Motor neuron (in vitro differentiated cells): ENCODE measurements at regions not wholly inside any gene's neighbourhood (a gene's known extent, or its start where the extent isn't known, plus 50 kb on each side); places are given as distances from the start of the nearest gene placed in this dataset.

ENCODE experiments used
- ATAC-seq, 8 experiments: fragments of 200-7000 bp; cut with Tn5 transposase; replicated peaks in 6 of 8; 2 replicates each; pipeline ENCODE4 v1.8.0; 2021; ENCODE audit warnings: mild to moderate bottlenecking in 8 of 8, moderate library complexity in 8 of 8
- H3K27ac ChIP-seq, 2 donors: fragments of 250-450 bp; sonication (Bioruptor Pico); 2 replicates each; pipeline ENCODE4 v1.9.0; 2021; ENCODE audit warnings: antibody characterized with exemption in 2 of 2, mild to moderate bottlenecking in 2 of 2, moderate library complexity in 1 of 2
- H3K4me1 ChIP-seq, 2 donors: fragments of 250-450 bp; sonication (Bioruptor Pico); replicated peaks in 1 of 2; 2 replicates each; pipeline ENCODE4 v1.6.1; 2021; ENCODE audit warnings: antibody characterized with exemption in 2 of 2, mild to moderate bottlenecking in 2 of 2, moderate library complexity in 1 of 2
- H3K4me3 ChIP-seq, 5 donors: fragments of 250-450 bp; sonication (Bioruptor Pico); 2 replicates each; pipeline ENCODE4 v1.9.0; 2021; ENCODE audit warnings: antibody characterized with exemption in 5 of 5, mild to moderate bottlenecking in 5 of 5, moderate library complexity in 4 of 5
- WGBS, 10 experiments: fragments of 450-650 bp; shearing (Covaris generic); methylation state at CpG; one replicate each; pipeline ENCODE4 v1.0.0; 2022; 5-methylcytosine and 5-hydroxymethylcytosine counted together
- in situ Hi-C, 9 experiments: fragments of 400-800 bp; cut with MboI; loops; one replicate each; pipeline ENCODE4 v1.15.0; 2021; ENCODE audit warnings: low sequenced_read_pairs in 9 of 9, low pct_unique_long_range_greater_than_20kb in 2 of 9; ENCODE audit not compliant: unreplicated experiment in 9 of 9

- H3K4me3 ChIP-seq: no peak overlapping the region
- no peaks in the 10 kb centered on the region for H3K4me1 ChIP-seq
- no peak overlapping the region for H3K27ac ChIP-seq
- 80 to 88% methylated on average over 1 of the region's 1 CpG; no CpG with 5 or more reads in 8 of the 10 experiments for WGBS, 10 experiments
- in situ Hi-C loops: no loop called here
- no peak for ATAC-seq
Observed at GRCh38 chr6:65908065-65908464, 201.0 kb upstream of the EYS start.

GRCh38 chr6:65903992-65904391, 197.0 kb upstream of the EYS start:
- Histone ChIP-seq H3K27ac (no peak overlapping the region), H3K4me1 (no peaks in the 10 kb centered on the region), H3K4me3 (no peak overlapping the region)
- in situ Hi-C loops: no loop called here
- ATAC-seq: no peak
- 17 to 100% (median 71%) methylated on average over 1 of the region's 1 CpG; no CpG with 5 or more reads in 1 of the 10 experiments for WGBS, 10 experiments

- Histone ChIP-seq H3K4me3 (no peak overlapping the region), H3K4me1 (no peaks in the 10 kb centered on the region), H3K27ac (no peak overlapping the region)
- ATAC-seq: no peak
- in situ Hi-C loops: no loop called here
Observed at GRCh38 chr6:65900928-65901327, 193.9 kb upstream of the EYS start.

GRCh38 chr6:65896140-65896539, 189.1 kb upstream of the EYS start:
- WGBS, 10 experiments: 0 to 20% (median 0%) methylated on average over 1 of the region's 1 CpG; no CpG with 5 or more reads in 7 of the 10 experiments
- Histone ChIP-seq H3K27ac (no peak overlapping the region), H3K4me1 (no peaks in the 10 kb centered on the region), H3K4me3 (no peak overlapping the region)
- ATAC-seq: no peak
- in situ Hi-C loops: no loop called here

GRCh38 chr6:65876668-65877067, 169.6 kb upstream of the EYS start:
- no peak for ATAC-seq
- H3K27ac ChIP-seq: no peak overlapping the region
- WGBS, 10 experiments: 5 to 100% (median 51%) methylated on average over 1 to 2 of the region's 2 CpGs; no CpG with 5 or more reads in 1 of the 10 experiments
- no peak overlapping the region for H3K4me3 ChIP-seq
- H3K4me1 ChIP-seq: no peaks in the 10 kb centered on the region
- in situ Hi-C loops: no loop called here

GRCh38 chr6:65852369-65852852, 145.4 kb upstream of the EYS start:
- in situ Hi-C loops: no loop called here
- no peak overlapping the region for H3K4me3 ChIP-seq
- H3K4me1 ChIP-seq: no peaks in the 10 kb centered on the region
- ATAC-seq: no peak
- no peak overlapping the region for H3K27ac ChIP-seq
- 7 to 100% (median 41%) methylated on average over 1 to 2 of the region's 2 CpGs for WGBS, 10 experiments

- in situ Hi-C loops: no loop called here
- no peaks in the 10 kb centered on the region for H3K4me1 ChIP-seq
- H3K4me3 ChIP-seq: no peak overlapping the region
- no peak for ATAC-seq
- no peak overlapping the region for H3K27ac ChIP-seq
Observed at GRCh38 chr6:65830151-65830550, 123.1 kb upstream of the EYS start.

GRCh38 chr6:65819152-65819551, 112.1 kb upstream of the EYS start:
- peak in 3 of 8 experiments; percentile 30 to 46 (median 33) for ATAC-seq
- 10 to 100% (median 83%) methylated on average over 1 to 2 of the region's 2 CpGs; no CpG with 5 or more reads in 7 of the 10 experiments for WGBS, 10 experiments
- in situ Hi-C loops: no loop called here

GRCh38 chr6:65818576-65818975, 111.5 kb upstream of the EYS start:
- ATAC-seq: no peak
- Histone ChIP-seq H3K4me3 (no peak overlapping the region), H3K27ac (no peak overlapping the region), H3K4me1 (no peaks in the 10 kb centered on the region)
- in situ Hi-C loops: no loop called here
- 34 to 100% (median 69%) methylated on average over 2 to 5 of the region's 5 CpGs for WGBS, 10 experiments

More at GRCh38 chr6:65819152-65819551, 112.1 kb upstream of the EYS start:
- H3K4me1 ChIP-seq: no peaks in the 10 kb centered on the region
- H3K4me3 ChIP-seq: no peak overlapping the region
- no peak overlapping the region for H3K27ac ChIP-seq

GRCh38 chr6:65816991-65817390, 110.0 kb upstream of the EYS start:
- no peaks in the 10 kb centered on the region for H3K4me1 ChIP-seq
- in situ Hi-C loops: no loop called here
- ATAC-seq: no peak
- no peak overlapping the region for H3K27ac ChIP-seq
- no peak overlapping the region for H3K4me3 ChIP-seq
- 0 to 100% (median 83%) methylated on average over 1 to 2 of the region's 2 CpGs; no CpG with 5 or more reads in 1 of the 10 experiments for WGBS, 10 experiments

- Histone ChIP-seq H3K4me3 (no peak overlapping the region), H3K27ac (no peak overlapping the region), H3K4me1 (no peaks in the 10 kb centered on the region)
- 0 to 95% (median 67%) methylated on average over 1 to 3 of the region's 3 CpGs; no CpG with 5 or more reads in 3 of the 10 experiments for WGBS, 10 experiments
- in situ Hi-C loops: no loop called here
- no peak for ATAC-seq
Observed at GRCh38 chr6:65814071-65814470, 107.0 kb upstream of the EYS start.

- in situ Hi-C loops: no loop called here
- no peak for ATAC-seq
- Histone ChIP-seq H3K4me1 (peaks cover 4 to 12% of the 10 kb centered on the region in 2 donors), H3K27ac (no peak overlapping the region), H3K4me3 (no peak overlapping the region)
Observed at GRCh38 chr6:65803186-65803585, 96.2 kb upstream of the EYS start.

- H3K27ac ChIP-seq: peak overlapping the region in 1 of 2 donors; percentile 19
- in situ Hi-C loops: no loop called here
- H3K4me3 ChIP-seq: no peak overlapping the region
- H3K4me1 ChIP-seq: peaks cover 6 to 14% of the 10 kb centered on the region in 2 donors
- ATAC-seq: peak in 4 of 8 experiments; percentile 47 to 61 (median 54)
Observed at GRCh38 chr6:65799389-65799788, 92.4 kb upstream of the EYS start.

- peak in 5 of 8 experiments; percentile 38 to 91 (median 86) for ATAC-seq
- Histone ChIP-seq H3K27ac (no peak overlapping the region), H3K4me3 (no peak overlapping the region), H3K4me1 (peaks cover 6 to 14% of the 10 kb centered on the region in 2 donors)
- in situ Hi-C loops: no loop called here
- 12 to 94% (median 56%) methylated on average over 1 to 3 of the region's 3 CpGs for WGBS, 10 experiments
Observed at GRCh38 chr6:65798280-65799014, 91.4 kb upstream of the EYS start.
